MM.1S (cell line): ENCODE measurements at regions not wholly inside any gene's neighbourhood (a gene's known extent, or its start where the extent isn't known, plus 50 kb on each side); places are given as distances from the start of the nearest gene placed in this dataset.

Source experiments
- EZH2 ChIP-seq: fragments of 300-600 bp; sonication (generic); optimal IDR thresholded peaks from 2 replicates; pipeline ENCODE3; 2017; ENCODE audit warnings: low read depth, mild to moderate bottlenecking, antibody characterized with exemption, low read length, mixed read lengths
- TF ChIP-seq, protein P1 (sequence below): fragments of 300-600 bp; sonication (generic); IDR thresholded peaks from 2 replicates; pipeline ENCODE4 v1.5.1; 2016; ENCODE audit warnings: antibody characterized with exemption, low read length, mixed read lengths

DNA sequence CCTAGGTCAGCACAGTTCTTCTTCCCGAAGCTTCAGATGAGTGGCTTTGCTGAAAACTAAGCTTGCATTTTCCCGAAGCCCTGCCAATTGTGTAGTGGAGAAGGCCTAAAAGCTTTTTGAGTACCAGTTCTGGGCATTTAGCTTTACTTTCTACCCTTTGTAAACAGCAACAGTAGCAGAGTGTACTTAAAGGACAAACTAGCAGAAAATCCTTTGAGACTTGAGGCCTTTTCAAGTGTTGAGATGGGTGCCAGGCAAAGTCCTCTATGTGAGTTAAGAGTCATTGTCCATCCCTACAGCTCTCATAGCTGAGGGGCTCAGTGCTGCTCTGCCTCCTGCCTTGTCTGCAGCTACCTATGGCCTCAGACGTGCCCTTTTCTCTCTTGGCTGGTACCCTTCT lies 368.2 kb downstream of the CCSER2 start:
- TF ChIP-seq, protein P1, sequence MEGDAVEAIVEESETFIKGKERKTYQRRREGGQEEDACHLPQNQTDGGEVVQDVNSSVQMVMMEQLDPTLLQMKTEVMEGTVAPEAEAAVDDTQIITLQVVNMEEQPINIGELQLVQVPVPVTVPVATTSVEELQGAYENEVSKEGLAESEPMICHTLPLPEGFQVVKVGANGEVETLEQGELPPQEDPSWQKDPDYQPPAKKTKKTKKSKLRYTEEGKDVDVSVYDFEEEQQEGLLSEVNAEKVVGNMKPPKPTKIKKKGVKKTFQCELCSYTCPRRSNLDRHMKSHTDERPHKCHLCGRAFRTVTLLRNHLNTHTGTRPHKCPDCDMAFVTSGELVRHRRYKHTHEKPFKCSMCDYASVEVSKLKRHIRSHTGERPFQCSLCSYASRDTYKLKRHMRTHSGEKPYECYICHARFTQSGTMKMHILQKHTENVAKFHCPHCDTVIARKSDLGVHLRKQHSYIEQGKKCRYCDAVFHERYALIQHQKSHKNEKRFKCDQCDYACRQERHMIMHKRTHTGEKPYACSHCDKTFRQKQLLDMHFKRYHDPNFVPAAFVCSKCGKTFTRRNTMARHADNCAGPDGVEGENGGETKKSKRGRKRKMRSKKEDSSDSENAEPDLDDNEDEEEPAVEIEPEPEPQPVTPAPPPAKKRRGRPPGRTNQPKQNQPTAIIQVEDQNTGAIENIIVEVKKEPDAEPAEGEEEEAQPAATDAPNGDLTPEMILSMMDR: no peak
- no peak for TF ChIP-seq EZH2
